K562 (cell line): ENCODE measurements at regions not wholly inside any gene's neighbourhood (a gene's known extent, or its start where the extent isn't known, plus 50 kb on each side); places are given as distances from the start of the nearest gene placed in this dataset.

Source experiments
- ATAC-seq: fragments of 200-7000 bp; cut with Tn5 transposase; 3 replicates; pipeline ENCODE4 v1.9.1; 2020; ENCODE audit warnings: moderate library complexity
- BruUV-seq: library from RNA; stranded (reverse); fragments of 400-500 nt; replicated peaks from 2 replicates; lab custom pipeline; 2021; lab: Mats Ljungman, UMichigan
- CTCF ChIA-PET: fragments of 300-600 bp; formaldehyde crosslinking; extraction: SDS; loops from one replicate; lab custom pipeline; 2021; ENCODE audit warnings: low intra/inter-chr PET ratio; lab: Yijun Ruan, JAX
- POLR2A ChIA-PET: fragments of 300-600, 350-650 bp; sonication (Branson Sonifier 250); formaldehyde crosslinking; extraction: SDS; loops from one replicate; lab custom pipeline; 2021; ENCODE audit warnings: antibody characterized with exemption, inconsistent platforms; lab: Yijun Ruan, JAX
- DNase-seq, 4 experiments: peaks; one replicate each; pipeline versions ENCODE4 v3.0.0 to v3.0.0-alpha.2; 2011 to 2018; ENCODE audit warnings: low spot score in 3 of 4, mixed read lengths in 3 of 4; ENCODE audit errors: extremely low read depth in 1 of 4
- FAIRE-seq: peaks from 2 replicates; lab custom pipeline; 2011; peaks lifted over from hg19 to GRCh38; lab: Jason Lieb, UNC
- H2AFZ ChIP-seq: 2 replicates; pipeline ENCODE4 v1.6.0; 2011; ENCODE audit warnings: low read depth, low read length, control low read depth, inconsistent platforms
- H3K27ac ChIP-seq: fragments of 200-600 bp; 3 replicates; pipeline ENCODE4 v1.8.0; 2011; ENCODE audit warnings: low read depth, mild to moderate bottlenecking, control low read depth, inconsistent platforms, low read length, moderate library complexity, mixed read lengths; ENCODE audit errors: extremely low read depth
- H3K27me3 ChIP-seq, 2 experiments: fragments of 300-600 bp in 1 of 2; 2 replicates in 1 of 2; 3 replicates in 1 of 2; pipeline versions ENCODE4 v1.6.0 to v1.8.0; 2011; ENCODE audit warnings: inconsistent platforms in 2 of 2, low read length in 2 of 2, mild to moderate bottlenecking in 1 of 2, mixed read lengths in 1 of 2, moderate library complexity in 1 of 2; ENCODE audit not compliant: control insufficient read depth in 2 of 2, insufficient read depth in 2 of 2
- H3K36me3 ChIP-seq: fragments of 300-600 bp; 3 replicates; pipeline ENCODE4 v1.8.0; 2011; ENCODE audit warnings: mild to moderate bottlenecking, low read length, inconsistent platforms; ENCODE audit not compliant: control insufficient read depth, insufficient read depth
- H3K4me1 ChIP-seq, 2 experiments: fragments of 200-600 bp in 1 of 2; replicated peaks in 1 of 2; 2 replicates in 1 of 2; 3 replicates in 1 of 2; pipeline versions ENCODE4 v1.5.1 to v1.8.0; 2011; ENCODE audit warnings: inconsistent platforms in 2 of 2, low read length in 2 of 2, mild to moderate bottlenecking in 1 of 2, mixed read lengths in 1 of 2, moderate library complexity in 1 of 2; ENCODE audit not compliant: control insufficient read depth in 2 of 2, insufficient read depth in 2 of 2
- H3K4me2 ChIP-seq: 2 replicates; pipeline ENCODE4 v1.6.1; 2011; ENCODE audit warnings: low read length, control low read depth, inconsistent platforms, mixed read lengths; ENCODE audit not compliant: insufficient read depth
- H3K4me3 ChIP-seq: fragments of 200-600 bp; sonication (generic), shearing (Covaris generic); 2 replicates; pipeline ENCODE4 v1.5.1; 2016; ENCODE audit warnings: control low read depth, inconsistent platforms
- H3K79me2 ChIP-seq: fragments of 200-600 bp; 3 replicates; pipeline ENCODE4 v1.8.0; 2011; ENCODE audit warnings: low read length, inconsistent platforms; ENCODE audit not compliant: control insufficient read depth, insufficient read depth
- H3K9ac ChIP-seq, 2 experiments: 2 replicates each; pipeline versions ENCODE4 v1.6.0 to v1.6.1; 2011; ENCODE audit warnings: low read depth in 2 of 2, low read length in 2 of 2, control low read depth in 1 of 2, inconsistent platforms in 1 of 2, mild to moderate bottlenecking in 1 of 2, mixed read lengths in 1 of 2; ENCODE audit not compliant: insufficient read depth in 1 of 2
- H3K9me1 ChIP-seq: one replicate; pipeline ENCODE4 v1.6.0; 2011; ENCODE audit warnings: inconsistent platforms, mild to moderate bottlenecking, low read length, moderate library complexity; ENCODE audit not compliant: control insufficient read depth, insufficient read depth
- H3K9me3 ChIP-seq: replicated peaks from 2 replicates; pipeline ENCODE4 v1.5.1; 2011; ENCODE audit warnings: low read depth, low read length, inconsistent platforms; ENCODE audit not compliant: control insufficient read depth, insufficient read depth
- H4K20me1 ChIP-seq: replicated peaks from 2 replicates; pipeline ENCODE4 v1.6.1; 2011; ENCODE audit warnings: low read length, inconsistent platforms, mixed read lengths; ENCODE audit not compliant: control insufficient read depth, insufficient read depth
- ETV5 ChIP-seq: sonication (generic); formaldehyde crosslinking; IDR thresholded peaks from 2 replicates; pipeline ENCODE4 v1.4.0; 2020; ENCODE audit warnings: low read depth, mild to moderate bottlenecking, missing genetic modification reagents
- HEY1 ChIP-seq: fragments of 250-450 bp; sonication (Bioruptor Pico); IDR thresholded peaks from 2 replicates; pipeline ENCODE4 v1.5.0; 2020; ENCODE audit warnings: mild to moderate bottlenecking, moderate library complexity, borderline replicate concordance
- HSF4 ChIP-seq: fragments of 250-450 bp; sonication (Bioruptor Pico); IDR thresholded peaks from 2 replicates; pipeline ENCODE4 v2.1.2; 2022; ENCODE audit warnings: mild to moderate bottlenecking, moderate library complexity, borderline replicate concordance
- KLF10 ChIP-seq: fragments of 250-450 bp; sonication (Bioruptor Pico); IDR thresholded peaks from 2 replicates; pipeline ENCODE4 v1.6.1; 2021; ENCODE audit warnings: matching md5 sums
- SRF ChIP-seq, 2 experiments: fragments of 250-450, 450-650 bp in 1 of 2; sonication (Bioruptor Pico) in 1 of 2; sonication (generic) in 1 of 2; formaldehyde crosslinking; IDR thresholded peaks; 2 replicates each; pipeline versions ENCODE4 v1.5.0 to v1.5.1; 2020 to 2022; ENCODE audit warnings: mild to moderate bottlenecking in 1 of 2, missing genetic modification reagents in 1 of 2
- ZNF324 ChIP-seq: fragments of 250-450 bp; sonication (Bioruptor Pico); IDR thresholded peaks from 2 replicates; pipeline ENCODE4 v1.4.0; 2020; ENCODE audit warnings: mild to moderate bottlenecking
- WGBS: fragments of 100-300 bp; shearing (Covaris generic); methylation state at CpG from one replicate; pipeline ENCODE4 v1.1.6; 2016; ENCODE audit warnings: low coverage, mixed read lengths; ENCODE audit not compliant: insufficient coverage; ENCODE audit errors: missing lambda C conversion rate; 5-methylcytosine and 5-hydroxymethylcytosine counted together
- in situ Hi-C: fragments of 300-500 bp; cut with MboI; formaldehyde crosslinking; loops from 4 replicates; pipeline ENCODE4 v1.15.0; 2018; ENCODE audit warnings: inconsistent platforms, mixed read lengths
- intact Hi-C: fragments of 100-400 bp; cut with micrococcal nuclease; formaldehyde crosslinking; loops from 2 replicates; pipeline ENCODE4 v1.14.2; 2022
- TF ChIP-seq, protein P1 (sequence below): sonication (generic); formaldehyde crosslinking; IDR thresholded peaks from 2 replicates; pipeline ENCODE4 v1.8.0; 2023; ENCODE audit warnings: mild to moderate bottlenecking, missing genetic modification reagents
- TF ChIP-seq, protein P2 (sequence below): fragments of 200-800 bp; sonication (Bioruptor generic); IDR thresholded peaks from 2 replicates; pipeline ENCODE4 v1.6.1; 2016; ENCODE audit warnings: missing genetic modification characterization, missing compliant biosample characterization

DNA sequence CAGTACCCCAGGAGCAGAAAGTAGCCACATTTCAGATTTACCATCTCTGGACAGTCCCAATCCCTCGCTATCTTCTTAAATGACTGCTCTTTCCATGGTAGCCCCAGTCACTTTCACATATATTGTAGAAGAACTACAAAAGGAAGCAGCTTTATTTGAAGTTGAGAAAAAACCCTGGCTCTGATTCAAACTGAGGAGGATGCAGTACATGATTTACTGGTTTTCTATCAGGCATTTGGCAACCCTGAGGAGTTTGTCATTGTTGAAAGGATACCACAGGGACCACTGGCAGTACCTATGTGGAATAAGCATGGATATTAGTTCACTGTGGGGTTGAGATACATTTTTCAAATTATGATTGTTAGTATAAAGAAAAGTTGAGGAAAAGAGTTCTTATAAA lies 640.9 kb upstream of the SETBP1 start:
- Histone ChIP-seq H2AFZ (no peak overlapping the region), H3K4me2 (no peak overlapping the region), H3K4me3 (no peak overlapping the region), H3K9me3 (no peaks in the 10 kb centered on the region), H3K27me3 (no peaks in the 10 kb centered on the region), H3K9me1 (no peaks in the 10 kb centered on the region), H3K36me3 (no peaks in the 10 kb centered on the region), H3K79me2 (no peaks in the 10 kb centered on the region), H4K20me1 (no peaks in the 10 kb centered on the region), H3K4me1 (no peaks in the 10 kb centered on the region), H3K27ac (no peak overlapping the region), H3K9ac (no peak overlapping the region)
- intact Hi-C loops, result no loop called here
- FAIRE-seq, result no peak
- ChIA-PET CTCF (no interaction called here), POLR2A (no interaction called here)
- no peak for DNase-seq
- no peak for ATAC-seq
- in situ Hi-C loops, result no loop called here
- WGBS, result 0% methylated on average over 1 of the region's 1 CpG
- no TSS peak for BruUV-seq
- TF ChIP-seq HSF4 (CRISPR knock-in tag) (no peak), SRF (CRISPR knock-in tag; IDR thresholded peaks at IDR 0.05) (no peak), HEY1 (CRISPR knock-in tag) (no peak), ZNF324 (CRISPR knock-in tag) (no peak), ETV5 (no peak), KLF10 (no peak)
- TF ChIP-seq, protein P1, sequence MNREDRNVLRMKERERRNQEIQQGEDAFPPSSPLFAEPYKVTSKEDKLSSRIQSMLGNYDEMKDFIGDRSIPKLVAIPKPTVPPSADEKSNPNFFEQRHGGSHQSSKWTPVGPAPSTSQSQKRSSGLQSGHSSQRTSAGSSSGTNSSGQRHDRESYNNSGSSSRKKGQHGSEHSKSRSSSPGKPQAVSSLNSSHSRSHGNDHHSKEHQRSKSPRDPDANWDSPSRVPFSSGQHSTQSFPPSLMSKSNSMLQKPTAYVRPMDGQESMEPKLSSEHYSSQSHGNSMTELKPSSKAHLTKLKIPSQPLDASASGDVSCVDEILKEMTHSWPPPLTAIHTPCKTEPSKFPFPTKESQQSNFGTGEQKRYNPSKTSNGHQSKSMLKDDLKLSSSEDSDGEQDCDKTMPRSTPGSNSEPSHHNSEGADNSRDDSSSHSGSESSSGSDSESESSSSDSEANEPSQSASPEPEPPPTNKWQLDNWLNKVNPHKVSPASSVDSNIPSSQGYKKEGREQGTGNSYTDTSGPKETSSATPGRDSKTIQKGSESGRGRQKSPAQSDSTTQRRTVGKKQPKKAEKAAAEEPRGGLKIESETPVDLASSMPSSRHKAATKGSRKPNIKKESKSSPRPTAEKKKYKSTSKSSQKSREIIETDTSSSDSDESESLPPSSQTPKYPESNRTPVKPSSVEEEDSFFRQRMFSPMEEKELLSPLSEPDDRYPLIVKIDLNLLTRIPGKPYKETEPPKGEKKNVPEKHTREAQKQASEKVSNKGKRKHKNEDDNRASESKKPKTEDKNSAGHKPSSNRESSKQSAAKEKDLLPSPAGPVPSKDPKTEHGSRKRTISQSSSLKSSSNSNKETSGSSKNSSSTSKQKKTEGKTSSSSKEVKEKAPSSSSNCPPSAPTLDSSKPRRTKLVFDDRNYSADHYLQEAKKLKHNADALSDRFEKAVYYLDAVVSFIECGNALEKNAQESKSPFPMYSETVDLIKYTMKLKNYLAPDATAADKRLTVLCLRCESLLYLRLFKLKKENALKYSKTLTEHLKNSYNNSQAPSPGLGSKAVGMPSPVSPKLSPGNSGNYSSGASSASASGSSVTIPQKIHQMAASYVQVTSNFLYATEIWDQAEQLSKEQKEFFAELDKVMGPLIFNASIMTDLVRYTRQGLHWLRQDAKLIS (CRISPR knock-in tag), result no peak
- TF ChIP-seq, protein P2, sequence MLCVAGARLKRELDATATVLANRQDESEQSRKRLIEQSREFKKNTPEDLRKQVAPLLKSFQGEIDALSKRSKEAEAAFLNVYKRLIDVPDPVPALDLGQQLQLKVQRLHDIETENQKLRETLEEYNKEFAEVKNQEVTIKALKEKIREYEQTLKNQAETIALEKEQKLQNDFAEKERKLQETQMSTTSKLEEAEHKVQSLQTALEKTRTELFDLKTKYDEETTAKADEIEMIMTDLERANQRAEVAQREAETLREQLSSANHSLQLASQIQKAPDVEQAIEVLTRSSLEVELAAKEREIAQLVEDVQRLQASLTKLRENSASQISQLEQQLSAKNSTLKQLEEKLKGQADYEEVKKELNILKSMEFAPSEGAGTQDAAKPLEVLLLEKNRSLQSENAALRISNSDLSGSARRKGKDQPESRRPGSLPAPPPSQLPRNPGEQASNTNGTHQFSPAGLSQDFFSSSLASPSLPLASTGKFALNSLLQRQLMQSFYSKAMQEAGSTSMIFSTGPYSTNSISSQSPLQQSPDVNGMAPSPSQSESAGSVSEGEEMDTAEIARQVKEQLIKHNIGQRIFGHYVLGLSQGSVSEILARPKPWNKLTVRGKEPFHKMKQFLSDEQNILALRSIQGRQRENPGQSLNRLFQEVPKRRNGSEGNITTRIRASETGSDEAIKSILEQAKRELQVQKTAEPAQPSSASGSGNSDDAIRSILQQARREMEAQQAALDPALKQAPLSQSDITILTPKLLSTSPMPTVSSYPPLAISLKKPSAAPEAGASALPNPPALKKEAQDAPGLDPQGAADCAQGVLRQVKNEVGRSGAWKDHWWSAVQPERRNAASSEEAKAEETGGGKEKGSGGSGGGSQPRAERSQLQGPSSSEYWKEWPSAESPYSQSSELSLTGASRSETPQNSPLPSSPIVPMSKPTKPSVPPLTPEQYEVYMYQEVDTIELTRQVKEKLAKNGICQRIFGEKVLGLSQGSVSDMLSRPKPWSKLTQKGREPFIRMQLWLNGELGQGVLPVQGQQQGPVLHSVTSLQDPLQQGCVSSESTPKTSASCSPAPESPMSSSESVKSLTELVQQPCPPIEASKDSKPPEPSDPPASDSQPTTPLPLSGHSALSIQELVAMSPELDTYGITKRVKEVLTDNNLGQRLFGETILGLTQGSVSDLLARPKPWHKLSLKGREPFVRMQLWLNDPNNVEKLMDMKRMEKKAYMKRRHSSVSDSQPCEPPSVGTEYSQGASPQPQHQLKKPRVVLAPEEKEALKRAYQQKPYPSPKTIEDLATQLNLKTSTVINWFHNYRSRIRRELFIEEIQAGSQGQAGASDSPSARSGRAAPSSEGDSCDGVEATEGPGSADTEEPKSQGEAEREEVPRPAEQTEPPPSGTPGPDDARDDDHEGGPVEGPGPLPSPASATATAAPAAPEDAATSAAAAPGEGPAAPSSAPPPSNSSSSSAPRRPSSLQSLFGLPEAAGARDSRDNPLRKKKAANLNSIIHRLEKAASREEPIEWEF (CRISPR knock-in tag), result no peak
